Astrocyte (in vitro differentiated cells and primary cell): ENCODE measurements at regions not wholly inside any gene's neighbourhood (a gene's known extent, or its start where the extent isn't known, plus 50 kb on each side); places are given as distances from the start of the nearest gene placed in this dataset.
A peak's percentile ranks its signal among the peaks of the same experiment; 100 is the strongest.

Source experiments
- DNase-seq: peaks from one replicate; pipeline ENCODE4 v3.0.0-alpha.2; 2010; ENCODE audit warnings: low read depth
- FAIRE-seq: peaks from 2 replicates; lab custom pipeline; 2011; peaks lifted over from hg19 to GRCh38; lab: Jason Lieb, UNC
- H2AFZ ChIP-seq: 2 replicates; pipeline ENCODE4 v1.6.0; 2012; ENCODE audit warnings: low read depth, low read length, inconsistent platforms
- H3K27ac ChIP-seq: 2 replicates; pipeline ENCODE4 v1.5.1; 2011; ENCODE audit warnings: low read depth, low read length, inconsistent platforms
- H3K27me3 ChIP-seq: 2 replicates; pipeline ENCODE4 v1.6.0; 2011; ENCODE audit warnings: low read length, inconsistent platforms; ENCODE audit not compliant: insufficient read depth
- H3K36me3 ChIP-seq: 2 replicates; pipeline ENCODE4 v1.5.1; 2011; ENCODE audit warnings: low read length, inconsistent platforms; ENCODE audit not compliant: insufficient read depth
- H3K4me1 ChIP-seq: 2 replicates; pipeline ENCODE4 v1.5.1; 2011; ENCODE audit warnings: low read length, inconsistent platforms; ENCODE audit not compliant: insufficient read depth
- H3K4me2 ChIP-seq: 2 replicates; pipeline ENCODE4 v1.6.0; 2012; ENCODE audit warnings: low read length, inconsistent platforms
- H3K4me3 ChIP-seq: 2 replicates; pipeline ENCODE4 v1.5.1; 2011; ENCODE audit warnings: low read depth, mild to moderate bottlenecking, low read length, inconsistent platforms; ENCODE audit not compliant: insufficient read depth
- H3K79me2 ChIP-seq: 2 replicates; pipeline ENCODE4 v1.6.0; 2012; ENCODE audit warnings: mild to moderate bottlenecking, low read length, inconsistent platforms; ENCODE audit not compliant: insufficient read depth
- H3K9ac ChIP-seq: 2 replicates; pipeline ENCODE4 v1.6.0; 2012; ENCODE audit warnings: mild to moderate bottlenecking, low read length, inconsistent platforms
- H3K9me3 ChIP-seq: 2 replicates; pipeline ENCODE4 v1.5.1; 2012; ENCODE audit warnings: low read depth, mild to moderate bottlenecking, low read length, inconsistent platforms; ENCODE audit not compliant: insufficient read depth
- H4K20me1 ChIP-seq: 2 replicates; pipeline ENCODE4 v1.6.0; 2012; ENCODE audit warnings: low read length, inconsistent platforms; ENCODE audit not compliant: insufficient read depth
- H3K27ac Mint-ChIP-seq: one replicate; pipeline ENCODE4 v1.8.0; 2021; ENCODE audit warnings: mild to moderate bottlenecking, mixed read lengths; ENCODE audit not compliant: unreplicated experiment
- H3K27me3 Mint-ChIP-seq: one replicate; pipeline ENCODE4 v1.8.0; 2021; ENCODE audit warnings: low read depth, mixed read lengths; ENCODE audit not compliant: unreplicated experiment
- H3K36me3 Mint-ChIP-seq: one replicate; pipeline ENCODE4 v1.8.0; 2021; ENCODE audit warnings: low read depth, mixed read lengths; ENCODE audit not compliant: unreplicated experiment
- H3K4me1 Mint-ChIP-seq: one replicate; pipeline ENCODE4 v1.8.0; 2021; ENCODE audit warnings: low read depth, mixed read lengths; ENCODE audit not compliant: unreplicated experiment
- H3K4me3 Mint-ChIP-seq: one replicate; pipeline ENCODE4 v1.8.0; 2021; ENCODE audit warnings: mild to moderate bottlenecking, moderate library complexity, mixed read lengths; ENCODE audit not compliant: unreplicated experiment
- H3K9me3 Mint-ChIP-seq: one replicate; pipeline ENCODE4 v1.8.0; 2021; ENCODE audit warnings: mild to moderate bottlenecking, mixed read lengths; ENCODE audit not compliant: unreplicated experiment
- EZH2 ChIP-seq: IDR thresholded peaks from 2 replicates; pipeline ENCODE4 v1.6.1; 2012; ENCODE audit warnings: mild to moderate bottlenecking, low read length, inconsistent platforms; ENCODE audit not compliant: insufficient read depth
- TF ChIP-seq, protein P1 (sequence below): IDR thresholded peaks from 2 replicates; pipeline ENCODE4 v1.5.1; 2011; ENCODE audit warnings: low read depth, mild to moderate bottlenecking, inconsistent platforms, low read length, moderate library complexity; ENCODE audit not compliant: insufficient read depth

DNA sequence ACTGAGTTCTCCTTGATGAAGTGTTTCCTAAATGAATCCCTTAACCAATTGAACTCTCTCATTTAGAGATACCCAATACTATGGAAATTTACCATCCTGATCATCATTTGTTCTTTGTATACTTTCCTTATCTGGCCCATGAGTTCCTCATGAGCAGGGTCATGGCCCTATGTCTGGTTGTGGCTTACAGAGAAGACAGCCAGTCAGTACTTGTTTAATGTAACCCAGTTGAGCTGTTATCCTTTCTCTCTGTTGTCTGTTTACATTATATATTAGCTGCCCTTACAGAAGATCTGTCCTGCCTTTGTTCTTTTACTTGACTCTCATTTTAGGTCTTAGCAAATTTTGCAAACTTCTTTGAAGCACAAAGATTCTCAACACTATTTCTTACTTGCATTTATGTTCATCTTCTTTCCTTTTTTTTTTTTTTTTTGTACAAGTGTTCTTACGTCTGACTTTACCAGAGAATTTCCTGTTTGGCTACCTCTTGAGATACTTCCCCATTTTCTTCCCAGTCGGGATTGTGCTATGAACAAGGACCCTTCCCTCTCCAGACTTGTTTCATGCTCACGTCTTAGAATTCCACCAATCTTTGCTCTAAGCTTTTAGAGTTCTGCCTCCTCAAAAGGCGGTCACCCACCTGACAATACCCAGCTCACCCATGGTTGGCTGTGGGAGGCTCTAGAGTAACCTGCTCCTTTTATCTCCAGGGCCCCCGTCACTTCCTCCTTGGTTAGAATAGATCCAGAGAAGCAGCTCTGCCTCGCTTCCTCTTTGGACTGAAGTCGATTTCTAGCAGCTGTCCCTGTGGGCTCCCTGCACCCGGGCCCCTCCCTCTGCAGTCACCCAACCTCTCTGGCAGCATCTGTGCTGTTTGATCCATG is 53.6 kb upstream of the RUNX1 start:
- H2AFZ ChIP-seq = no peak overlapping the region
- H3K4me2 ChIP-seq = no peak overlapping the region
- H3K36me3 ChIP-seq = no peaks in the 10 kb centered on the region
- no peak overlapping the region for H3K27ac Mint-ChIP-seq
- no peak for DNase-seq
- no peaks in the 10 kb centered on the region for H3K4me1 ChIP-seq
- H3K9ac ChIP-seq = no peak overlapping the region
- no peak for FAIRE-seq
- no peaks in the 10 kb centered on the region for H3K36me3 Mint-ChIP-seq
- TF ChIP-seq, protein P1, sequence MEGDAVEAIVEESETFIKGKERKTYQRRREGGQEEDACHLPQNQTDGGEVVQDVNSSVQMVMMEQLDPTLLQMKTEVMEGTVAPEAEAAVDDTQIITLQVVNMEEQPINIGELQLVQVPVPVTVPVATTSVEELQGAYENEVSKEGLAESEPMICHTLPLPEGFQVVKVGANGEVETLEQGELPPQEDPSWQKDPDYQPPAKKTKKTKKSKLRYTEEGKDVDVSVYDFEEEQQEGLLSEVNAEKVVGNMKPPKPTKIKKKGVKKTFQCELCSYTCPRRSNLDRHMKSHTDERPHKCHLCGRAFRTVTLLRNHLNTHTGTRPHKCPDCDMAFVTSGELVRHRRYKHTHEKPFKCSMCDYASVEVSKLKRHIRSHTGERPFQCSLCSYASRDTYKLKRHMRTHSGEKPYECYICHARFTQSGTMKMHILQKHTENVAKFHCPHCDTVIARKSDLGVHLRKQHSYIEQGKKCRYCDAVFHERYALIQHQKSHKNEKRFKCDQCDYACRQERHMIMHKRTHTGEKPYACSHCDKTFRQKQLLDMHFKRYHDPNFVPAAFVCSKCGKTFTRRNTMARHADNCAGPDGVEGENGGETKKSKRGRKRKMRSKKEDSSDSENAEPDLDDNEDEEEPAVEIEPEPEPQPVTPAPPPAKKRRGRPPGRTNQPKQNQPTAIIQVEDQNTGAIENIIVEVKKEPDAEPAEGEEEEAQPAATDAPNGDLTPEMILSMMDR = no peak
- no peak overlapping the region for H3K4me3 ChIP-seq
- no peaks in the 10 kb centered on the region for H3K9me3 Mint-ChIP-seq
- no peaks in the 10 kb centered on the region for H3K27me3 ChIP-seq
- H3K27ac ChIP-seq = no peak overlapping the region
- H3K4me1 Mint-ChIP-seq = peaks cover 4% of the 10 kb centered on the region
- H3K27me3 Mint-ChIP-seq = no peaks in the 10 kb centered on the region
- no peaks in the 10 kb centered on the region for H3K79me2 ChIP-seq
- no peaks in the 10 kb centered on the region for H4K20me1 ChIP-seq
- no peaks in the 10 kb centered on the region for H3K9me3 ChIP-seq
- H3K4me3 Mint-ChIP-seq = no peak overlapping the region

DNA sequence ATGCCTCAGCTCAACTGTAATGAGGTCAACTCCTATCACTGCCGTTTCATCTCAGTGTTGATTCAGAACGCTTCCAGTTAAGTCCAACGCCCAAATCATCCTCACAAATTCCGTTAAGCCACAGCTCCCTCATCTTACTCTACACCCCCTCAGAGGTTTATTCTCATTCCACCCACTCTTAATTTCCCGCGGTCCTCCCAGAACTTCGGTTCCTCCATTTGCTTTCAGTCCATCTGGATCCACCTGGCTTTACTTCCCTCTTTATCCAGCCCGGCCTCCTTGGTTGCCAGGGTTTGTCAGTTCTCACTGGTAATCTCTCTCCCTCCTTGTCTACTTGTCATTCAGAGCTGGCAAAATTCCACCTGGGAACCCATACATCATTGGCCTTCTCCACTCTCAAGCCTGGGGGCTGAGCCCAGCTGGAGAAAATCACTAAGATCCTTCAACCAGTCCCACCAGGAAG is 51.3 kb upstream of the RUNX1 start:
- H3K4me1 Mint-ChIP-seq = peaks cover 8% of the 10 kb centered on the region
- no peak for TF ChIP-seq EZH2
- TF ChIP-seq, protein P1 = no peak
- H3K36me3 ChIP-seq = no peaks in the 10 kb centered on the region
- no peak for FAIRE-seq
- H3K27me3 Mint-ChIP-seq = no peaks in the 10 kb centered on the region
- no peaks in the 10 kb centered on the region for H3K27me3 ChIP-seq
- H3K9me3 Mint-ChIP-seq = no peaks in the 10 kb centered on the region
- no peak overlapping the region for H2AFZ ChIP-seq
- H3K27ac Mint-ChIP-seq = no peak overlapping the region
- no peaks in the 10 kb centered on the region for H3K9me3 ChIP-seq
- no peak overlapping the region for H3K27ac ChIP-seq
- no peak for DNase-seq
- H3K4me2 ChIP-seq = no peak overlapping the region
- no peaks in the 10 kb centered on the region for H3K36me3 Mint-ChIP-seq
- H3K79me2 ChIP-seq = no peaks in the 10 kb centered on the region
- no peaks in the 10 kb centered on the region for H3K4me1 ChIP-seq
- H3K4me3 Mint-ChIP-seq = no peak overlapping the region
- no peak overlapping the region for H3K9ac ChIP-seq
- no peak overlapping the region for H3K4me3 ChIP-seq
- H4K20me1 ChIP-seq = no peaks in the 10 kb centered on the region

DNA sequence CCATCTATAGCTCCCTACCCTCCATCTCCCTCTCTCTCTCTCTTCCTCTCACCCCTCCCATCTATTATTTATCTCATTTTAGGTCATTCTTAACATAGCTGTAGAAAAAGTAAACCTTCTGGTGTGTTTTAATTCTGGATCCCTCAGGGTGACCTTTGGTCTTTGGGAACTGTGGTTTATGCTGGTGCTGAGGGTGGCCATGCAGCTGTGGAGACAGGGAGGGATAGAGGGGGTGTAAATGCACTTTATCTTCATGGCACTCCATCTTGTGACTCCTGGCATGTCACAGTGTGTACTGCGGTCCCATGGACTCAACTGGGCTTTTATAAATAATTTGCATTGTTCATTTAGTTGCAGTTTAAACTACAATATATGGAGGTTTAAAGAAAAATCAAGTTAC is 50.2 kb upstream of the RUNX1 start:
- H3K9me3 Mint-ChIP-seq = peaks cover 2% of the 10 kb centered on the region
- no peak for FAIRE-seq

More for the DNA sequence above, 50.2 kb upstream of the RUNX1 start:
- Mint-ChIP-seq H3K27me3 (no peaks in the 10 kb centered on the region), H3K4me1 (peaks cover 8% of the 10 kb centered on the region), H3K4me3 (no peak overlapping the region), H3K27ac (peak overlapping the region; percentile 43), H3K36me3 (no peaks in the 10 kb centered on the region)
- Histone ChIP-seq H3K36me3 (no peaks in the 10 kb centered on the region), H3K27ac (no peak overlapping the region), H3K79me2 (no peaks in the 10 kb centered on the region), H3K9ac (no peak overlapping the region), H2AFZ (no peak overlapping the region), H4K20me1 (no peaks in the 10 kb centered on the region), H3K4me2 (no peak overlapping the region), H3K9me3 (no peaks in the 10 kb centered on the region), H3K4me1 (no peaks in the 10 kb centered on the region), H3K4me3 (no peak overlapping the region), H3K27me3 (no peaks in the 10 kb centered on the region)
- no peak for DNase-seq
- no peak for TF ChIP-seq EZH2
- TF ChIP-seq, protein P1 = no peak
